ENCODE measurements at regions not wholly inside any gene's neighbourhood (a gene's known extent, or its start where the extent isn't known, plus 50 kb on each side); places are given as distances from the start of the nearest gene placed in this dataset.

GRCh38 chr19:46943150-46943946 is 76.3 kb upstream of the NPAS1 start:
- no peak for DNase-seq
- in situ Hi-C loops (cut with HindIII; ENCODE audit: low pct_ligation_motif_present, low pct_unique_long_range_greater_than_20kb, low sequenced_read_pairs), result no loop called here

DNA sequence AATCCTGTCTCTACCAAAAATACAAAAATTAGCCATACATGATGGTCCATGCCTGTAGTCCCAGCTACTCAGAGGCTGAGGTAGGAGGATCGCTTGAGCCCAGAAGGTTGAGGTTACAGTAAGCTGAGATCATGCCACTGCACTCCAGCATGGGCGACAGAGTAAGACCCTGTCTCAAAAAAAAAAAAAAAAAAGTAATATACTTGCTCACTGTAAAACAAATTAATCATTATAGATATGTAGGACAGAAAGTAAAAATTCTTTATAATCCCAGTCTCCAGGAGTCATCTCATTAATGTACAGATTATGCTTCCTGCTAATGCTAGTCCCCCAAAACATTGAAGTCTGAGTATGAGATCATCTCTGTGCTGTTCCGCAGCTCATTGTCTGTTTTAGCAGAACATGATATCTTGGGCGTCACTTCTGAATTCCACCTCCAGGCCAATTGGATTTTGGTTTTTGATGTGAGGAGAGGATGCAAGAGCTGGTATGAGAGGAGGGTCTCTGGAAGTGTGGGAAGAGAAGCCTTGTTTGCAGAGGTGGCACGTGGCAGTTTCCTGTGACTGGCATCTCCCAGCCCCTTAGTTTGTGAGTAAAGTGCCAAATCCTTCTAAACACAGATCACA is 75.4 kb upstream of the NPAS1 start:
- in situ Hi-C loops (cut with HindIII; ENCODE audit: low pct_ligation_motif_present, low pct_unique_long_range_greater_than_20kb, low sequenced_read_pairs), result no loop called here
- DNase-seq, result no peak

- no peak for DNase-seq
- in situ Hi-C loops (cut with HindIII; ENCODE audit: low pct_ligation_motif_present, low pct_unique_long_range_greater_than_20kb, low sequenced_read_pairs), result no loop called here
These were observed 74.6 kb upstream of the NPAS1 start for GRCh38 chr19:46944918-46945628.

- in situ Hi-C loops (cut with HindIII; ENCODE audit: low pct_ligation_motif_present, low pct_unique_long_range_greater_than_20kb, low sequenced_read_pairs), result no loop called here
- no peak for DNase-seq
These were observed 73.7 kb upstream of the NPAS1 start for GRCh38 chr19:46945694-46946489.

DNA sequence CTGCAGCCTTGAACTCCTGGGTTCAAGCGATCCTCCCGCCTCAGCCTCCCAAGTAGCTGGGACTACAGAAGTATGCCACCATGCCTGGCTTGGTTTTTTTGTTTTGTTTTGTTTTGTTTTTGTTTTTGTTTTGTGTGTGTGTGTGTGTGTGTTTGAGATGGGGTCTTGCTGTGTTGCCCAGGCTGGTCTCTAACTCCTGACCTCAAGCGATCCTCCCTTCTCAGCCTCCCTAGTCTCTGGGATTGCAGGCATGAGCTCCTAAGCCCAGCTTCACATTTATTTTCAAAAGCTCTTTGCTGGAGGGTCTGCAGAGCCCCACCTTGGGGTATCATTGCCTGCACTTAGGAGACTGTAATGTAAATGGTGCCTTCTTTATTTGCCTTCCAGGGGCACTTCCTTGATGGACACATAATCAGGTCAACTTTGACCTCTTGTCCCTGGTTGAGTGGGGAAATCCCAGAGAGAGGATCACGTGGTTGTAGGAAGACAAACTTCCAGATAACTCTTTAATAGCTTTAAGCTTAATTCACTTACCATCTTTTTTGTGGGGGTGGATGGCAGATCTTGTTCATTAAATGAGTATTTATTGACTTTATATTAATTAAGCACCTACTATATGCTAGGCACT is 72.9 kb upstream of the NPAS1 start:
- no peak for DNase-seq
- in situ Hi-C loops (cut with HindIII; ENCODE audit: low pct_ligation_motif_present, low pct_unique_long_range_greater_than_20kb, low sequenced_read_pairs), result no loop called here

DNA sequence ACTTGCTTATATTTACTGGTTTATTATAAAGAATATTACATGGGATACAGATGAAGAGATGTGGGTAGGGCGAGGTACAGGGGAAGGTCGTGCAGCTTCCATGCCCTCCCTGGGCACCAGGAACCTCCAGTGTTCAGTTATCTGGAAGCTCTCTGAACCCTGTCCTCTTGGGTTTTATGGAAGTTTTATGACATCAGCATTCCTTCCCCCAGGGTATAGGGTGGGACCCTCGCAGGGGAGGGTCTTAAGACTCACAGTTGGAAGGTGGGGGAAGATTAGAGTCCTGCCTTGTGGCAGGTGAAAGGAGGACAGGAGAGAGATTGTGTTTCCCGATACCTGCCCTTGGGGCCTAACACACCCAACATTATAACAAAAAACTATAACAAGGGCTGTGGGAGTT is 71.8 kb upstream of the NPAS1 start:
- in situ Hi-C loops (cut with HindIII; ENCODE audit: low pct_ligation_motif_present, low pct_unique_long_range_greater_than_20kb, low sequenced_read_pairs), result no loop called here
- no peak for DNase-seq

GRCh38 chr19:46950526-46951170 is 69.0 kb upstream of the NPAS1 start:
- no peak for DNase-seq
- in situ Hi-C loops (cut with HindIII; ENCODE audit: low pct_ligation_motif_present, low pct_unique_long_range_greater_than_20kb, low sequenced_read_pairs), result no loop called here

DNA sequence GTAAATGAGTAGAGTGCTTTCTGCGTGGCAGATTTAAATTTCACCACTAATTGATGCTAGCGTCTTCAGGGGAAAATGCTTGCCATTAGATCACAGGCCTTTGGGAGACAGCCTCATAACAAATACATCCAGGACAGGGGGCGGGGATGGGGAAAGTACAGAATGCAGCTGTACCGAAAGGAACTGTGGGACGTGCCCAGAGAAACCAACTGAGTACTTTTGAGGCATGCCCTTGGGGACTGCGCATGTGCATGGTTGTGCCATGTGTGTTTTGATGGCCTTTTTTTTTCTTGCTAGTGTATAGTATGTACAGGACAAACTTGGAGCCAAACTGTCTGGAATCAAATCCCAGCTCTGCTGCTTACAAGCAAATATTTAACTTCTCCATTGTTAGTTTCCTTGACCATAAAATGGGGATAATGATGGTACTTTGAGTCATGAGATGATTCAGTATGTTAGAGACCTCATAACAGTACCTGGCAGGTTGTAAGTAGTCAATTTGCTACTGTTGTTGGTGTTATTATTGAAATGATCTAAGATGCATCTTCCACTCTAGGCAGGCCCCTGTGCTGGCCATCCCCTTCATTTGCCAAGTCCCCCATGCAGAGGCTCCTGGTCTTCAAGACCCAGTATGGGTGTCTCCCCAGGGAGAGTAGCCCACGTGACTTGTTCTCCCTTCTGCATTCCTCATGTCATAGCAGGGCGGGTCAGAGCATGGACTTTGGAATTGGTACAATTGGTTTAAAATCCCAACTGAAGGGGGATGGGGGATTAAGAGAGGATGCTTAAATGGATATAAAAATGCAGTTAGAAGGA is 68.3 kb upstream of the NPAS1 start:
- DNase-seq, result peak; percentile 74
- in situ Hi-C loops (cut with HindIII; ENCODE audit: low pct_ligation_motif_present, low pct_unique_long_range_greater_than_20kb, low sequenced_read_pairs), result no loop called here

DNA sequence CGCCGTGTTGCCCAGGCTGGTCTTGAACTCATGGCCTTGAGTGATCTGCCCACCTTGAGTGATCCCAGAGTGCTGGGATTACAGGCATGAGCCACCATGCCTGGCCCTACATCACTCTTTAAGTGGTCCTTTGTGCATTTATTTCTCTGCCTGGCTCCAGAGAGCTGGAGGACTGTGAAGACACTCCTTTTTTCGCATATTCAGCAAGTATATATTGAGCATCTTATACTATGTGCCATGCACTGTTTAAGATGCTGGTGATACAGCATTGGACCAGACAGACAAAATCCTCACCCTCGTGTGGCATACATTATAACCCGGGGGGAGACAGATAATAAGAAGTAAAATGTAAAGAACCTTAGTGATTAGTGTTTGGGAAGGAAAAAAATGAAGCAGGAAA is 66.8 kb upstream of the NPAS1 start:
- no peak for DNase-seq
- in situ Hi-C loops (cut with HindIII; ENCODE audit: low pct_ligation_motif_present, low pct_unique_long_range_greater_than_20kb, low sequenced_read_pairs), result no loop called here

DNA sequence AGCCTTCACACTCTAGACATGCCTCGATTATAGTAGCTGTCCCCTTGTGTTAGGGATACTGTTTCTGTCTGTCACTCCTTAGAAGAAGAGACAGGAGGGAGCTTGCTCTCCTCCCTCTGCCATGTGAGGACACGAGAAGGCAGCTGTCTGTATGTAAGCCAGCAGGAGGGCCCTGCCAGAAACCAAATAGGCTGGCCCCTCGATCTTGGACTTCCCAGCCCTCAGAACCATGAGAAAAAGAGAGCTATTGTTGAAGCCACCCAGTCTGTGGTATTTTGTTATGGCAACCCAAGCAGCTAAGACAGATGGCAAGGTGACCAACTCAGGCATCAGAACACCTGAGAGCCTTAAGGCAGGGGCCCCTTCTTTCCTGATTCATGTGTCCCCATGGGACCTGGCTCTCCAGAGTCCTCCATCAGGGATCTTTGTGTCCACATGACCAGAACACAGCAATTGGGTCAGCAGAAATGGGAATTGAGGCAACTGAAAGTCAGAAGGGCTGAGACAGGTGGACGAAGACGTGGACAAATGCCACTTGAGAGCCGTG is 65.6 kb upstream of the NPAS1 start:
- DNase-seq, result no peak
- in situ Hi-C loops (cut with HindIII; ENCODE audit: low pct_ligation_motif_present, low pct_unique_long_range_greater_than_20kb, low sequenced_read_pairs), result no loop called here

DNA sequence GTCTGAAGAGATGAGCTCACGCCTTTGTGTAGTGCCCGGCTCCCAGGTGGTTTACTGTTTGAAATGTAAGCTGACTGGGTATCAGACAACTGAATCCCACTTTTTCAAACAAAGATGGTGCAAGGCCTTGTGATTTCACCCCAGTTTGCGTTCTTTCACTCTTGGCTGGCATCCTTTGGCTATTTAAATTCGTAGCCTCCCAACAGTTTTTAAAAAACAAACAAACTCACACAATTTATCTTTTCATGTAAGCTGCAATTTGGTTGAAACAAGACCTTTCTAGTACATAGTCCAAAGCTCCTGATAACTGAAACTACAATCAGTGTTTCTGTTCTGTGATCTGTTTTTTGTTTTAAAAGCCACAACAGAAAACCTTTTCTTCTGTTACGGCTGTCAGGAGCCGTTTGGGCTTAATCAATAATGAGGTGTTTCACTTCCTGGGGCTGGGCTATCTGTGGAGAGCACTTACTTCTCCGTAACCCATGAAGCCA is 65.1 kb upstream of the NPAS1 start:
- in situ Hi-C loops (cut with HindIII; ENCODE audit: low pct_ligation_motif_present, low pct_unique_long_range_greater_than_20kb, low sequenced_read_pairs), result no loop called here
- DNase-seq, result no peak

GRCh38 chr19:46954993-46955812 is 64.4 kb upstream of the NPAS1 start:
- DNase-seq, result no peak
- in situ Hi-C loops (cut with HindIII; ENCODE audit: low pct_ligation_motif_present, low pct_unique_long_range_greater_than_20kb, low sequenced_read_pairs), result no loop called here

DNA sequence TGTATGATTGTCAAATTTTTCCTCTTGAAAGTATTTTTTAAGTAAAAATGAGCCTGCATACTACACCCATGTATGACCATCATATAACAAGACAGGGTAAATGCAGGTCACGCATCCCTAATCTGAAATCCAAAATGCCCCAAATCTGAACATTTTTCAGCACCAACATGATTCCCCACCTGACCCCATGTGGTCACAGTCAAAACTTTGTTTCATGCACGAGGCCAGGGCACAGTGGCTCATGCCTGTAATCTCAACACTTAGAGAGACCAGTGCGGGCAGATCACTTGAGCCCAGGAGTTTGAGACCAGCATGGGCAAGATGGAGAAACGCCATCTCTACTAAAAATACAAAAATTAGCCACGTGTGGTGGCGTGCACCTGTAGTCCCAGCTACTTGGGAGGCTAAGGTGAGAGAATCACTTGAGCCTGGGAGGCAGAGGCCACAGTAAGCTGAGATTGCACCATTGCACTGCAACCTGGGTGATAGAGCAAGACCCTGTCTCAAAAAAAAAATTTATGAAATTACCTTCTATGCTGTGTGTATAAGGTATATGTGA is 63.7 kb upstream of the NPAS1 start:
- in situ Hi-C loops (cut with HindIII; ENCODE audit: low pct_ligation_motif_present, low pct_unique_long_range_greater_than_20kb, low sequenced_read_pairs), result no loop called here
- no peak for DNase-seq

GRCh38 chr19:46958532-46958931 is 61.1 kb upstream of the NPAS1 start:
- no peak for DNase-seq
- in situ Hi-C loops (cut with HindIII; ENCODE audit: low pct_ligation_motif_present, low pct_unique_long_range_greater_than_20kb, low sequenced_read_pairs), result no loop called here

GRCh38 chr19:46959894-46960556 is 59.6 kb upstream of the NPAS1 start:
- no peak for DNase-seq

More at GRCh38 chr19:46959894-46960556, 59.6 kb upstream of the NPAS1 start:
- in situ Hi-C loops (cut with HindIII; ENCODE audit: low pct_ligation_motif_present, low pct_unique_long_range_greater_than_20kb, low sequenced_read_pairs), result no loop called here
